GM23338 (cell line): ENCODE measurements at regions not wholly inside any gene's neighbourhood (a gene's known extent, or its start where the extent isn't known, plus 50 kb on each side); places are given as distances from the start of the nearest gene placed in this dataset.

Experiments
- ATAC-seq: fragments of 200-7000 bp; cut with Tn5 transposase; 3 replicates; pipeline ENCODE4 v1.9.1; 2020
- DNase-seq: peaks from one replicate; pipeline ENCODE4 v3.0.0-alpha.2; 2015; ENCODE audit warnings: low spot score
- H2AFZ ChIP-seq: fragments of 200-600 bp; sonication (generic); 2 replicates; pipeline ENCODE4 v1.8.0; 2016; ENCODE audit warnings: antibody characterized with exemption, mild to moderate bottlenecking, moderate library complexity
- H3F3A ChIP-seq: fragments of 200-600 bp; sonication (generic); replicated peaks from 2 replicates; pipeline ENCODE4 v1.8.0; 2017; ENCODE audit warnings: antibody characterized with exemption, mixed run types, low read depth
- H3K27ac ChIP-seq: fragments of 200-600 bp; sonication (generic); 2 replicates; pipeline ENCODE4 v1.6.1; 2016; ENCODE audit warnings: low read depth
- H3K27me3 ChIP-seq: fragments of 200-600 bp; sonication (generic); 2 replicates; pipeline ENCODE4 v1.8.0; 2016; ENCODE audit warnings: mild to moderate bottlenecking, mixed run types, moderate library complexity; ENCODE audit not compliant: insufficient read depth
- H3K36me3 ChIP-seq: fragments of 200-600 bp; sonication (generic); 2 replicates; pipeline ENCODE4 v1.8.0; 2016; ENCODE audit warnings: mild to moderate bottlenecking; ENCODE audit not compliant: insufficient read depth
- H3K4me1 ChIP-seq: fragments of 200-600 bp; sonication (generic); 2 replicates; pipeline ENCODE4 v1.8.0; 2016; ENCODE audit warnings: mild to moderate bottlenecking, moderate library complexity; ENCODE audit not compliant: insufficient read depth
- H3K4me2 ChIP-seq: fragments of 200-600 bp; sonication (generic); 2 replicates; pipeline ENCODE4 v1.7.1; 2017; ENCODE audit warnings: mixed run types
- H3K4me3 ChIP-seq: fragments of 200-600 bp; sonication (generic); 2 replicates; pipeline ENCODE4 v1.6.1; 2016; ENCODE audit warnings: mixed run types
- H3K79me2 ChIP-seq: fragments of 200-600 bp; sonication (generic); replicated peaks from 2 replicates; pipeline ENCODE4 v1.8.0; 2017; ENCODE audit warnings: mild to moderate bottlenecking; ENCODE audit not compliant: insufficient read depth
- H3K9me2 ChIP-seq: fragments of 200-600 bp; sonication (generic); 2 replicates; pipeline ENCODE4 v1.8.0; 2017; ENCODE audit not compliant: insufficient read depth
- H4K20me1 ChIP-seq: fragments of 200-600 bp; sonication (generic); replicated peaks from 2 replicates; pipeline ENCODE4 v1.8.0; 2017; ENCODE audit warnings: mild to moderate bottlenecking; ENCODE audit not compliant: insufficient read depth
- H3K27ac Mint-ChIP-seq: 2 replicates; pipeline ENCODE4 v1.8.0; 2020; ENCODE audit warnings: inconsistent platforms, mild to moderate bottlenecking, moderate library complexity, mixed read lengths
- H3K27me3 Mint-ChIP-seq: 3 replicates; pipeline ENCODE4 v1.8.0; 2022; ENCODE audit warnings: low read depth, mild to moderate bottlenecking, moderate library complexity, mixed read lengths, inconsistent platforms; ENCODE audit not compliant: insufficient read depth, poor library complexity
- H3K36me3 Mint-ChIP-seq: 3 replicates; pipeline ENCODE4 v1.8.0; 2021; ENCODE audit warnings: low read depth, mild to moderate bottlenecking, inconsistent platforms, moderate library complexity, mixed read lengths
- H3K4me1 Mint-ChIP-seq: 3 replicates; pipeline ENCODE4 v1.8.0; 2020; ENCODE audit warnings: mild to moderate bottlenecking, inconsistent platforms, mixed read lengths
- H3K4me3 Mint-ChIP-seq: 3 replicates; pipeline ENCODE4 v1.8.0; 2021; ENCODE audit warnings: moderate library complexity, mild to moderate bottlenecking, inconsistent platforms, mixed read lengths
- H3K9me3 Mint-ChIP-seq: 3 replicates; pipeline ENCODE4 v1.8.0; 2020; ENCODE audit warnings: moderate library complexity, mild to moderate bottlenecking, inconsistent platforms, mixed read lengths
- STAT1 ChIP-seq: IDR thresholded peaks from one replicate; pipeline ENCODE4 v1.6.1; 2016; ENCODE audit warnings: antibody characterized with exemption; ENCODE audit not compliant: unreplicated experiment
- ZNF331 ChIP-seq: fragments of 250-450 bp; sonication (Bioruptor Pico); IDR thresholded peaks from 2 replicates; pipeline ENCODE4 v1.5.0; 2020; ENCODE audit warnings: low read depth, mild to moderate bottlenecking, moderate library complexity
- ZNF462 ChIP-seq: fragments of 250-450 bp; sonication (Bioruptor Pico); IDR thresholded peaks from 2 replicates; pipeline ENCODE4 v1.5.0; 2020; ENCODE audit warnings: mild to moderate bottlenecking, moderate library complexity

- DNase-seq: no peak
- Histone ChIP-seq H3K36me3 (no peaks in the 10 kb centered on the region), H3F3A (no peaks in the 10 kb centered on the region), H3K79me2 (no peaks in the 10 kb centered on the region), H3K27me3 (no peaks in the 10 kb centered on the region), H3K4me1 (no peaks in the 10 kb centered on the region), H4K20me1 (no peaks in the 10 kb centered on the region), H3K4me2 (no peak overlapping the region), H3K9me2 (0 out of 2 replicates have a peak, but pooled peaks cover 5% of the 10 kb centered on the region), H3K4me3 (no peak overlapping the region), H3K27ac (no peak overlapping the region), H2AFZ (no peak overlapping the region)
- ATAC-seq: no peak
- peaks cover 1% of the 10 kb centered on the region; the same call in 2 of the 3 replicates for H3K4me1 Mint-ChIP-seq
- no peaks in the 10 kb centered on the region for H3K36me3 Mint-ChIP-seq
- H3K27ac Mint-ChIP-seq: no peak overlapping the region
- no peak for TF ChIP-seq ZNF331 (CRISPR knock-in tag)
- no peaks in the 10 kb centered on the region; the same call in 2 of the 3 replicates for H3K9me3 Mint-ChIP-seq
- H3K4me3 Mint-ChIP-seq: no peak overlapping the region
- H3K27me3 Mint-ChIP-seq: no peaks in the 10 kb centered on the region
Measured at GRCh38 chr14:48957486-48957885, 628.7 kb downstream of the RPS29 start.

GRCh38 chr14:48955857-48956256, 630.3 kb downstream of the RPS29 start:
- Histone ChIP-seq H3K9me2 (0 out of 2 replicates have a peak, but pooled peaks cover 5% of the 10 kb centered on the region), H3K27me3 (no peaks in the 10 kb centered on the region), H4K20me1 (no peaks in the 10 kb centered on the region), H3K4me1 (no peaks in the 10 kb centered on the region), H3K27ac (no peak overlapping the region), H3K4me3 (no peak overlapping the region), H3K79me2 (no peaks in the 10 kb centered on the region), H3F3A (no peaks in the 10 kb centered on the region), H2AFZ (no peak overlapping the region), H3K4me2 (no peak overlapping the region), H3K36me3 (no peaks in the 10 kb centered on the region)
- no peak for ATAC-seq
- Mint-ChIP-seq H3K4me1 (peaks cover 3% of the 10 kb centered on the region; the same call in 2 of the 3 replicates), H3K4me3 (no peak overlapping the region), H3K9me3 (no peaks in the 10 kb centered on the region; the same call in 2 of the 3 replicates), H3K36me3 (no peaks in the 10 kb centered on the region), H3K27me3 (no peaks in the 10 kb centered on the region), H3K27ac (no peak overlapping the region)
- DNase-seq: no peak
- TF ChIP-seq STAT1 (no peak), ZNF462 (no peak)
